Liver (tissue), 7 donors: ENCODE measurements at regions not wholly inside any gene's neighbourhood (a gene's known extent, or its start where the extent isn't known, plus 50 kb on each side); places are given as distances from the start of the nearest gene placed in this dataset.
A peak's percentile ranks its signal among the peaks of the same experiment; 100 is the strongest.

Source experiments
- DNase-seq: peaks from one replicate; pipeline ENCODE4 v3.0.0-alpha.2; 2017; ENCODE audit warnings: low spot score
- H3K27ac ChIP-seq, 2 donors: one replicate each; pipeline ENCODE4 v1.7.0; 2013; ENCODE audit warnings: inconsistent platforms in 2 of 2, low read length in 2 of 2, control low read depth in 1 of 2, low read depth in 1 of 2, mild to moderate bottlenecking in 1 of 2
- H3K27me3 ChIP-seq, 4 donors: one replicate each; pipeline versions ENCODE4 v1.6.1 to v1.7.0; 2013; ENCODE audit warnings: low read length in 3 of 4, inconsistent platforms in 1 of 4, mild to moderate bottlenecking in 1 of 4, moderate library complexity in 1 of 4; ENCODE audit not compliant: control insufficient read depth in 4 of 4, insufficient read depth in 4 of 4
- H3K36me3 ChIP-seq, 4 donors: one replicate each; pipeline versions ENCODE4 v1.6.1 to v1.7.0; 2013; ENCODE audit warnings: low read length in 3 of 4, mild to moderate bottlenecking in 3 of 4, low read depth in 1 of 4, moderate library complexity in 1 of 4; ENCODE audit not compliant: control insufficient read depth in 4 of 4, insufficient read depth in 3 of 4
- H3K4me1 ChIP-seq, 4 donors: one replicate each; pipeline versions ENCODE4 v1.6.1 to v1.7.0; 2013; ENCODE audit warnings: low read length in 3 of 4, mild to moderate bottlenecking in 3 of 4, moderate library complexity in 1 of 4; ENCODE audit not compliant: control insufficient read depth in 4 of 4, insufficient read depth in 4 of 4
- H3K4me3 ChIP-seq, 3 donors: one replicate each; pipeline versions ENCODE4 v1.6.1 to v1.7.0; 2013; ENCODE audit warnings: low read length in 3 of 3, control low read depth in 1 of 3, low read depth in 1 of 3, mild to moderate bottlenecking in 1 of 3
- H3K9ac ChIP-seq, 2 donors: one replicate each; pipeline ENCODE4 v1.7.0; 2013; ENCODE audit warnings: low read length in 2 of 2, mild to moderate bottlenecking in 2 of 2, moderate library complexity in 2 of 2, control low read depth in 1 of 2, low read depth in 1 of 2
- H3K9me3 ChIP-seq, 4 donors: one replicate each; pipeline versions ENCODE4 v1.6.1 to v1.7.0; 2013; ENCODE audit warnings: low read length in 3 of 4; ENCODE audit not compliant: control insufficient read depth in 4 of 4
- FOXA1 ChIP-seq: IDR thresholded peaks from 2 replicates; pipeline ENCODE4 v1.6.1; 2016; ENCODE audit warnings: antibody characterized with exemption
- FOXA2 ChIP-seq: IDR thresholded peaks from 2 replicates; pipeline ENCODE4 v1.6.1; 2016; ENCODE audit warnings: antibody characterized with exemption
- GABPA ChIP-seq, 2 donors: IDR thresholded peaks in 1 of 2; conservative IDR thresholded peaks in 1 of 2; 2 replicates each; pipeline ENCODE4 v1.6.1; 2016; ENCODE audit warnings: antibody characterized with exemption in 2 of 2, mild to moderate bottlenecking in 1 of 2, moderate library complexity in 1 of 2
- HNF4A ChIP-seq, 2 donors: conservative IDR thresholded peaks; 2 replicates each; pipeline ENCODE4 v1.6.1; 2016; ENCODE audit warnings: antibody characterized with exemption in 2 of 2, mild to moderate bottlenecking in 2 of 2
- SP1 ChIP-seq: IDR thresholded peaks from 2 replicates; pipeline ENCODE4 v1.6.1; 2018; ENCODE audit warnings: antibody characterized with exemption, mild to moderate bottlenecking
- YY1 ChIP-seq: IDR thresholded peaks from 2 replicates; pipeline ENCODE4 v1.6.1; 2016; ENCODE audit warnings: antibody characterized with exemption, mild to moderate bottlenecking
- WGBS: extraction: QIAGEN DNeasy Blood & Tissue Kit; methylation state at CpG from one replicate; pipeline ENCODE4 v1.1.7; 2013; 5-methylcytosine and 5-hydroxymethylcytosine counted together
- TF ChIP-seq, protein P1 (sequence below): IDR thresholded peaks from 2 replicates; pipeline ENCODE4 v1.6.1; 2016; ENCODE audit warnings: antibody characterized with exemption, mild to moderate bottlenecking
- TF ChIP-seq, protein P2 (sequence below): IDR thresholded peaks from 2 replicates; pipeline ENCODE4 v1.6.1; 2016; ENCODE audit warnings: antibody characterized with exemption
- TF ChIP-seq, protein P3 (sequence below): IDR thresholded peaks from 2 replicates; pipeline ENCODE4 v1.6.1; 2016; ENCODE audit warnings: antibody characterized with exemption
- donor health status: healthy.
- donor health status: healthy.
- donor health status: healthy.
- donor health status: healthy.

DNA sequence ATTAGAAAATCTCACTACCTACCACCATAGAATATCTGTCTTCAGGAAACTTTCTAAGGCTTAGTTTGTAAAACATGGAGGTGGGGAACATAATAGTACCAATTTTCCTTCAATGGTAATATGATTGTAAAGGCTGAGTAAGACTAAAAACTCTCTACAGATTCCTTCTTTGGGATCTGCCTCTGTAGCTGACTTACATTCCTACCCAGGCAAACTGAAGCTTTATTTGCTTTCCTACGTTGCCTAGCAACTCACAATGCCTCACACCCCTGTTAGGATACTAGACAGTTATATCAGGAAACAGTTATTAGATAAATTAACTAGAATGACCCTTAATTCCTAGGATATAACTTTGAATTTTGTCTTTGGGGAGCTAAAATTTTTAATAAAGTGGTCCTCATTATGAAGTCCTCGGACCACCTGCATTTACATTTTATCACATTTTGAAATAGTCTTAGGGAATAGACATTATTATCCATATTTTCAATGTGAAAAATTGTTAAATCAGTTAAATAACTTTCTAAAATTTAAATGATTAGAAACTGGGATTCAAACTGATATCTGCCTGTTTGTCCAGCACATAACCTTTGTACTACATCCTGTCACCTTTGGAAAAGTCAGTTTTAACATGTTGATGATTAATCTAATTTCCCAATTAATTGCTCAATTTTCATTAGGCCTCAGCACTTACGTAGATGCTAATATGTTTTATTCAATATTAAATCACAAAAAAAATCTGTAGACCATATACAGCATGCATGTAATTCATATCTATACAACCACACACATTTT, 591.4 kb downstream of the RNF144B start:
- TF ChIP-seq SP1 (peak; percentile 51), HNF4A (conservative IDR thresholded peaks at IDR 0.05) (peak in 1 of 2 donors; percentile 21)
- TF ChIP-seq, protein P1, sequence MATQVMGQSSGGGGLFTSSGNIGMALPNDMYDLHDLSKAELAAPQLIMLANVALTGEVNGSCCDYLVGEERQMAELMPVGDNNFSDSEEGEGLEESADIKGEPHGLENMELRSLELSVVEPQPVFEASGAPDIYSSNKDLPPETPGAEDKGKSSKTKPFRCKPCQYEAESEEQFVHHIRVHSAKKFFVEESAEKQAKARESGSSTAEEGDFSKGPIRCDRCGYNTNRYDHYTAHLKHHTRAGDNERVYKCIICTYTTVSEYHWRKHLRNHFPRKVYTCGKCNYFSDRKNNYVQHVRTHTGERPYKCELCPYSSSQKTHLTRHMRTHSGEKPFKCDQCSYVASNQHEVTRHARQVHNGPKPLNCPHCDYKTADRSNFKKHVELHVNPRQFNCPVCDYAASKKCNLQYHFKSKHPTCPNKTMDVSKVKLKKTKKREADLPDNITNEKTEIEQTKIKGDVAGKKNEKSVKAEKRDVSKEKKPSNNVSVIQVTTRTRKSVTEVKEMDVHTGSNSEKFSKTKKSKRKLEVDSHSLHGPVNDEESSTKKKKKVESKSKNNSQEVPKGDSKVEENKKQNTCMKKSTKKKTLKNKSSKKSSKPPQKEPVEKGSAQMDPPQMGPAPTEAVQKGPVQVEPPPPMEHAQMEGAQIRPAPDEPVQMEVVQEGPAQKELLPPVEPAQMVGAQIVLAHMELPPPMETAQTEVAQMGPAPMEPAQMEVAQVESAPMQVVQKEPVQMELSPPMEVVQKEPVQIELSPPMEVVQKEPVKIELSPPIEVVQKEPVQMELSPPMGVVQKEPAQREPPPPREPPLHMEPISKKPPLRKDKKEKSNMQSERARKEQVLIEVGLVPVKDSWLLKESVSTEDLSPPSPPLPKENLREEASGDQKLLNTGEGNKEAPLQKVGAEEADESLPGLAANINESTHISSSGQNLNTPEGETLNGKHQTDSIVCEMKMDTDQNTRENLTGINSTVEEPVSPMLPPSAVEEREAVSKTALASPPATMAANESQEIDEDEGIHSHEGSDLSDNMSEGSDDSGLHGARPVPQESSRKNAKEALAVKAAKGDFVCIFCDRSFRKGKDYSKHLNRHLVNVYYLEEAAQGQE: no peak
- WGBS: 46% methylated on average over 3 of the region's 3 CpGs
- H3K4me1 ChIP-seq: peaks cover 0 to 15% (median 3%) of the 10 kb centered on the region in 4 donors
- H3K27me3 ChIP-seq: no peaks in the 10 kb centered on the region
- H3K36me3 ChIP-seq: no peaks in the 10 kb centered on the region
- no peak for DNase-seq
- no peak overlapping the region for H3K9ac ChIP-seq
- no peaks in the 10 kb centered on the region for H3K9me3 ChIP-seq
- peak overlapping the region in 1 of 2 donors; percentile 2 for H3K27ac ChIP-seq
- H3K4me3 ChIP-seq: no peak overlapping the region

DNA sequence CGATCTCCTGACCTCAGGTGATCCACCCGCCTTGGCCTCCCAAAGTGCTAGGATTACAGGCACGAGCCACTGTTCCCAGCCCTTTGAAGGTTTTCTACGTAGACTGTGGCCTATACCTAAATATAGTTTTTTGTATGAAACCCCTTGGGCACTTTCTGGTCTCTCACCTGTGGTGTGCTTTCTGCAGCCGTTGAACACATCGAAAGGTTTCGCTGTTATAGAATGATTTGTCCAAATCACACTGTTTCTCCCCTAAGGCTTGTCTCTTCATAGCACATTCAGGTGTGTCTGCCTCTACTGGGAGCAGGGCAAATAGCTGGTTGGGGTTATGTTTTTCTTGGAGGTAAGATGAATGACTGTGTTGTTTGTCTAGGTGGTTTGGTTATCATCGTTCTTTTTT, 597.9 kb downstream of the RNF144B start:
- Histone ChIP-seq H3K4me1 (peaks cover 0 to 1% (median under 1%) of the 10 kb centered on the region in 4 donors), H3K4me3 (no peak overlapping the region)
- 87% methylated on average over 8 of the region's 8 CpGs for WGBS

More for the DNA sequence above, 597.9 kb downstream of the RNF144B start:
- H3K9me3 ChIP-seq: no peaks in the 10 kb centered on the region
- no peak overlapping the region for H3K27ac ChIP-seq
- TF ChIP-seq, protein P1: no peak
- TF ChIP-seq, protein P2, sequence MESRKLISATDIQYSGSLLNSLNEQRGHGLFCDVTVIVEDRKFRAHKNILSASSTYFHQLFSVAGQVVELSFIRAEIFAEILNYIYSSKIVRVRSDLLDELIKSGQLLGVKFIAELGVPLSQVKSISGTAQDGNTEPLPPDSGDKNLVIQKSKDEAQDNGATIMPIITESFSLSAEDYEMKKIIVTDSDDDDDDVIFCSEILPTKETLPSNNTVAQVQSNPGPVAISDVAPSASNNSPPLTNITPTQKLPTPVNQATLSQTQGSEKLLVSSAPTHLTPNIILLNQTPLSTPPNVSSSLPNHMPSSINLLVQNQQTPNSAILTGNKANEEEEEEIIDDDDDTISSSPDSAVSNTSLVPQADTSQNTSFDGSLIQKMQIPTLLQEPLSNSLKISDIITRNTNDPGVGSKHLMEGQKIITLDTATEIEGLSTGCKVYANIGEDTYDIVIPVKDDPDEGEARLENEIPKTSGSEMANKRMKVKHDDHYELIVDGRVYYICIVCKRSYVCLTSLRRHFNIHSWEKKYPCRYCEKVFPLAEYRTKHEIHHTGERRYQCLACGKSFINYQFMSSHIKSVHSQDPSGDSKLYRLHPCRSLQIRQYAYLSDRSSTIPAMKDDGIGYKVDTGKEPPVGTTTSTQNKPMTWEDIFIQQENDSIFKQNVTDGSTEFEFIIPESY: no peak
- TF ChIP-seq GABPA (IDR thresholded peaks at IDR 0.05 in 1 of 2, conservative IDR thresholded peaks at IDR 0.05 in 1 of 2): no peak
- TF ChIP-seq FOXA2: no peak
- no peak for TF ChIP-seq SP1
- TF ChIP-seq, protein P3, sequence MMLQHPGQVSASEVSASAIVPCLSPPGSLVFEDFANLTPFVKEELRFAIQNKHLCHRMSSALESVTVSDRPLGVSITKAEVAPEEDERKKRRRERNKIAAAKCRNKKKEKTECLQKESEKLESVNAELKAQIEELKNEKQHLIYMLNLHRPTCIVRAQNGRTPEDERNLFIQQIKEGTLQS: no peak
- TF ChIP-seq YY1: no peak
- TF ChIP-seq FOXA1: no peak
- no peaks in the 10 kb centered on the region for H3K27me3 ChIP-seq
- no peaks in the 10 kb centered on the region for H3K36me3 ChIP-seq
- no peak for DNase-seq
- H3K9ac ChIP-seq: no peak overlapping the region
